HG03571 (cell line): ENCODE measurements at regions not wholly inside any gene's neighbourhood (a gene's known extent, or its start where the extent isn't known, plus 50 kb on each side); places are given as distances from the start of the nearest gene placed in this dataset.

ENCODE experiments used
- ATAC-seq: cut with Tn5 transposase; IDR thresholded peaks from one replicate; pipeline ENCODE4 v1.9.1; 2021; ENCODE audit not compliant: unreplicated experiment

DNA sequence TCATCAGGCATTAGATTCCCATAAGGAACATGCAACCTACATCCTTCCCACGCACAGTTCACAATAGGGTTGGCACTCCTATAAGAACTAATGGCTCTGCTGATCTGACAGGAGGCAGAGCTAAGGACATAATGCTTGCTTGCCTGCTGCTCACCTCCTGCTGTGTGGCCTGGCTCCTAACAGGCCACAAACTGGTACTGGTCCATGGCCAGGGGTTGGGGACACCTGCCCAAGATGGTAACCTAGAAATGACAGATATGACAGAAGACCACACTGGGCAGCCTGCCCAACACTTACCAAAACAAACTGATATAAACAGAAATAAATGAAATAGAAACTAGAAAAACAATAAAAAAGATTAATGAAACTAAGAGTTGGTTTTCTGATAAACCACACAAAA is 325.6 kb downstream of the SEC23A start:
- ATAC-seq = no peak

DNA sequence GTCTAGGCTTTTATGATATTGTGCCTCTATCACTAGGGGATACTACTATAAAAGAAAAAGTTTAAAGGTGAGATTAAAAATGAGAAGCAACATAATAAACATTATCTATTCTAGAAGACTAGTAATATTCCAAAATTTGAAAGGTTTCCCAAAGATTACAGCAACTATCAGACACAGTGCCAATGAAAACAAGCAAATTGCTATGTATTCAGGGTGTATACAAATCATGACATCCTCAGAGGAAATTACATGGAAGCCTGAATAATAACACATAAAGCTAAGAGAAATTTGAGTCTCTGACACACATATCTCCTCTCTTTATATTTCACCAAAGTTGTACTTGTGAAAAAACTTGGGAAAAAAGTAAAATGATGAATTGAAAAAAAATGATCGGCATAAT is 327.0 kb downstream of the SEC23A start:
- no peak for ATAC-seq

DNA sequence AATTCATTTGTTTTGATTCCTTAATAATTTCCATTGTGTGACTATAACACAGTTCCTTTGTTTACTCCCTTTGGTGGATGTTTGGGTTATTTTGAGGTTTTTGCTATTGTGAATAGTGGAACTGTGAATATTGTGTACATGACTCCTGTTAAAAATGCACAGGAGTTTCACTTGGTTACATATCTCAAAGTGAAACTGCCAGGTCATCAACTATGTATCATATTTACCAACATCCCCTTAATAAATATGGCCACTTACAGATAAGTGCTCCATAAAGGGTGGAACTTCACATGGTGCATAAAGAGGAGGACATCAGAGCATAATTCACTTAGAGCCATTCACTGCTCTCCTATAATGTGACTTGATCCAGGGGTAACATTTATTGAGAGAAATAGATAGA is 328.9 kb downstream of the SEC23A start:
- no peak for ATAC-seq

DNA sequence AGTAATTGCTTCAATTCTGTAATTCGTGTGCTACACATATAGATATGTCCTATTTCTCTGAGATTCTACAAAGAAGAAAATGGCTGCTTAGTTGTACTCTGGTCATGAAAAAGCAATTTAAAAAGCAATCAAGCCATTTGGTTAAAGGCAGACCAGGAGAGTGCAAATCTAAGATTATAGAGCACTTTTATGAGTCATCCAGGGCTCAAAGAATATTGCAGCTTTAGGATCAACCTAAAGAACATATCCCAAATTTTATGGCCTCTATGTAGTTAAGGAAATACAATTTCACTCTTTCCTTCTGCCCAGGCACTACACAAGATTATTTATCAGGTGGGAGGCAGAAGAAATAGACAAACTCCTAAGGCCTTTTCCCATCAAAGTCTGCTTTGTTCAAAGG is 332.8 kb downstream of the SEC23A start:
- no peak for ATAC-seq

DNA sequence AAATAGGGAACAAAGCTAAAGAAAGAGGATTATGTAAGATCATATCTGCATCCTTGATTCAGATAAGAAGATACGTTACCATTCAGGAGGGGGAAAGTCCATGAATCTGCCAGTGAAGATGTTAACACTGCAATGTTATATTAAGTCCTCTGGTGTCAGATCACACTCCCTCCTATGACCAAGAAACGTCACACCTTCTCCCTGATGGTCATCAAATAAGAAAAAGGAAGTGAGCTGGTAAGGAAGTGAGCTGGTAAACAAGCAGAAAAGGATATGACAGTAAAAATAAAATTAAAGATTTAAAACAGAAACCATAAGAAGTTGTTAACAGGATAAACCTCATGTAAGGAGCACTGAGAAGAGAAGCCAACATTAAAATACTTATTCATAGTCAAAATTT is 340.2 kb downstream of the SEC23A start:
- no peak for ATAC-seq

DNA sequence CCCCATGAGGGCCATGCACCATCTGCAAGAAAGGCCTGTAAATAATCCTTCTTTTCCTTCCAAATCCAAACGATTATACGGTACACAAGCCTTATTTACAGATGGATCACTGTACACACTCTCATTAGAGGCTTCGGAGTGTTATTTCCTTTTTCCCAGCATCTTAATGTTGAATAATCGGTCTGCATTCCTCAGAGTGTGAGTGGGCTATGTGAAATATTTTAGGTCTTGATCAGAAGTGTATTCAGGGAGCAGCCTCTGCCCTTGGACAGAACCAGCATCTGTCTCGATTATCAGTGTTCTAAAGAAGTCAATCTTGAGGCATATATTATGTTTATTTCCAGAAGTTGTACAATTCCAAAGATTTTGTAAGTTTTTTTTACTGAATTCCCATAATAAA is 340.6 kb downstream of the SEC23A start:
- ATAC-seq = no peak

DNA sequence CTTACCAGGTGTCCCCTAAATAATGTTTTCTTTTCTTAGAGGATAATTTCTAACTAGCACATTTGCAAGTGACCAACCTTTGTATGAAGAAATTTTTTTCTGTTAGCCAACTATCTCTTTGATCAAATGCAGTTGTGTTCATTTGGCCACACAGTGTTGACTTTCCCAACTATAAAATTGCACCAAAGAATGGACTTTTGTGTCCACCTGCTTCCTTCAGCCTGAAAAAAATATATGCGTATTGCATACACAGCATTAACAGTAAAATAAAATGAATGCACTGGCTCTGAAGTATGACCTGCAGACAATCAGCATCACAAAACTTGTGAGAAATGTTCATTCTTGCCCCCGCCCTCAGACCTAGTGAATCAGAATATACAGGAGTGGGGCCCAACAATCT is 342.0 kb downstream of the SEC23A start:
- no peak for ATAC-seq

DNA sequence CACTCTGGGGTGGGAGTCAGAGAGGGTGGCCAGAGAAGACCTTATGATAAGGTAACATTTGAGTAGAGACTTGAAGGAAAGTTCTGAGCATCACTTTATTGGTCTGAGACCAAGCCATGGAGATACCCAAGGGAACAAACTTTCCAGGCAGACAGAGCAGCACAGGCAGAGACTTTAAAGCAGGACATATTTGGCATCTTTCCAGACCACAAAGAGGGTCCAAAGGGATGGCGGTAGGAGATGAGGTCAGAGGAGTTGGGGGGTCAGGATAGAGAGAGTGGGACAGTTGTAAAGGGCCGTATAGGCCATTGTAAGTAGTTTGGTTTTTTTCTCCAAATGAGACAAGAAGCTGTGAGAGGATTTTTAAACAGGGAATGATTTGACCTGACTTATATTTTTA is 344.4 kb downstream of the SEC23A start:
- no peak for ATAC-seq

DNA sequence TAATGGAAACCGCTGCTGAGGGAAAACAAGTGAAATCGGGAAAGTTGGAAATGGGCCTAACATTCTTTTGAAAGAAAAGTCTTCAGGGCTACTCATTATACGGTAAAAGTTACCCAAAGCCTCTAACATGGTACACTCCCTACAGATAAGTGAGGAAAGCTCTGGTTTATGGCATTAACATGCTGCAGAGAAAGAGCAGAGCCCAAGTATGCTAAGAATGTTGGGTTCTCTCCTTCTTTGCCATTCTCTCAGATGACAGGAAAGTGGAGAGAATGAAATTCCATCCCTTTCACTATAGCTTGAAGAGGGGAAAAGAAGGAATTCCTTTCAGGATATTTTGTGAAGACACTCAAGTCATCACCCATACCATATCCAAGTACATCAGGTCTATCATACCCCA is 348.0 kb downstream of the SEC23A start:
- ATAC-seq = no peak

DNA sequence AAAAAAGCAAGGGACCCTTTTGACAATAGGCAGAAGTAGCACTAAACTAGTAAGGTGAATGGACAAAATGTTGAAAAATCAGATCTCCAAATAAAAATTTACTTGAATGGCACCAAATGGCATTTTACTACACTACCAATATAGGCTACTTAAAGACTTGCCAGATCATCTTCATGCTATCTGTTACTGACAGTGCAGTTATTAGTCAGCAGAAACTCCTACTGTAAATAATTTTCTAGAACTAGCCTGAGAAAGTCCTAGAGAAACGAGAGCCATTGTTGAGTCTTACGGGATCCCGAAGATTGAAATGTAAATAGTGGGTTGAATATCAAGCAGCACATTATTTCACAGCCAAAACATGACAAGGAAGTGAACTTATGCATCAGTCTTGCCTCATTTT is 350.3 kb downstream of the SEC23A start:
- no peak for ATAC-seq

DNA sequence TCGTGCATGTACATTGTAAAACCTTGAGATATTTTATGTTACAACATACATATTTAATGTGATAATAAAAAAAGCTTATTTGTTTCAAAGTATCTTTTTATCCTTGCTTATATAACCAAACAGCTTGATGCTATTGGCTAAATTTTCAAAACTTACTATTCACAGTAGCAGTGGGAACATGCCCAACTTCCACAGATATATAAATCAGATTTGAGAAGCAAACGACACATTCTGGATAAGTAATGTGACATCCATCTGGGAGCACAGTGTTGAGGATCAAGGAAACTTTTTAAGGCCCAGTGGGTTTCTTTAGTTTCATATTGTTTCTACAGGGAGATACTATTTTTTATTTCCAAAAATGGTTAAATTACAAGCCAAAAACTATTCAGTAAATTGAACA is 350.7 kb downstream of the SEC23A start:
- no peak for ATAC-seq

DNA sequence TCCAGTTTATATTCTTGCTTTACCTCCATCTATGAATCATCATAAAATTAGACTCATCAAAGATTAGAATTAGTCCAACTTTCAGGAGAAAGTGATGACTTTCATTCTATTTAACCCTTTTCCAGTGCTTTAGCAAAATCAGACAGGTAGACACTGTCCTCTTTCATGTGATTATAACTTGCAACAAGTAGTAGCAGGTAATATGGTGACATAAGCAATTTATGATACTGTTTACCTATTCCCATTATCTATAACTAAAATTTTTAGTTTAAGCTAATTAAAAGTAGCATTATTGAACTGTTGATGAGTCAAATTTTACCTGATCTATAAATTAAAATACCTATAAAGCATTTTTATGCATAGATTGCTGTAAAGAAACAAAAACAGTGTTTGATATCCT is 351.6 kb downstream of the SEC23A start:
- ATAC-seq = no peak

DNA sequence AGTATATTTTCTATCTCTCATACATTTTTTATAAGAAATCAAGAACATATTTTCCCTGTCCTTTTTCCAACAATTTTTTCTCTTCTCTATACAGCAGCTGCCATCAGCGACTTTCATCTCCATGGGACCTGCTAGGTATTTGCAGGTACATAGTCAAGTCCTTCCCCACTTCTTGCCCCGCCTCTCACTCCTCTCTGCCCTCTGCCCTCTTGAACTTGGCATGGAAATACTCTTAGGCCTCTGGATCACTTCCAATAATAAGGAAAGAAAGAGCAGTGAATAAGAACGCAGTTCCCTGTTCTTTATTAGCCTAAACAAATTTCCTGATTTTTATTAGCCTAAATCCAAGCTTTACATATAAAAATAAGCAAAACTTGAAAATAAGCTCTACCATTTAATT is 353.1 kb downstream of the SEC23A start:
- ATAC-seq = no peak

DNA sequence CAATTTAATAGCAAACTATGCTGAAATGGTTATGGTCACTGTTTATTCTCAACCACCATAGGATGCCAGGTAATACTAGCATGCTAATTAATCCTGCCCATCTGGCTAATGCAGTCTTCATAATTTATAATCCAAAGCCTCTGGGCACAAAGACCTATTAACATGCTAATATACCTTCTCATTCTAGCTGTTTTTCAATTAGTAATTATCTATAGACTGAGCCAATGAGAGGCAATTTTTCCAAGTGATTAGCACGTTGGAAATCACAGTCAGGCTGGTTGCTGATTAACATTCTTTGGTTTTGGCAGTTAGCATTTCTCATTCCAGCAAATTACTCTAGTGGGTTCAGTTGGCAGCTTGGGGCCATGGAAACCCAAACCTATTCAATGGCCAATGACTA is 357.2 kb downstream of the SEC23A start:
- ATAC-seq = no peak

DNA sequence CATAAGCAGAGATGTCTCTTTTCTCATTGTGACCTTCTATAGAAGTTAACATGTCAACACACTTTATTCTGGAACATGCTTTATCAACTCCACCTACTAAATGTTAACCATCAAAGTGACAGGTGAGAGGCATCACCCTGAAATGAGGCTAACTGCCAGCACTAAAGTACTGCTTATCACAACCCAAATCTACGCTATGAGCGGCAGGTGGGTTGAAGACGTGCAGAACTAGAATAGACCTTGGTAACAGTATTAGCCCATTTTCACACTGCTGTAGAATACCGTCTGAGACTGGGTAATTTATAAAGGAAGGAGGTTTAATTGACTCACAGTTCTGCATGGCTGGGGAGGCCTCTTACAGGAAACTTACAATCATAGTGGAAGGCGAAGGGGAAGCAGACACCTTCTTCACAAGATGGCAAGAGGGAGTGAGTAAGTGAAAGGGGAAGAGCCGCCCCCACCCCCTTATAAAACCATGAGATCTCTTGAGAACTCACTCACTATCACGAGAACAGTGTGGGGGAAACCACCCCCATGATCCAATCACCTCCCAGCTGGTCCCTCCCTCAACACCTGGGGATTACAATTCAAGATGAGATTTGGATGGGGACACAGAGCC is 359.0 kb downstream of the SEC23A start:
- ATAC-seq = no peak

DNA sequence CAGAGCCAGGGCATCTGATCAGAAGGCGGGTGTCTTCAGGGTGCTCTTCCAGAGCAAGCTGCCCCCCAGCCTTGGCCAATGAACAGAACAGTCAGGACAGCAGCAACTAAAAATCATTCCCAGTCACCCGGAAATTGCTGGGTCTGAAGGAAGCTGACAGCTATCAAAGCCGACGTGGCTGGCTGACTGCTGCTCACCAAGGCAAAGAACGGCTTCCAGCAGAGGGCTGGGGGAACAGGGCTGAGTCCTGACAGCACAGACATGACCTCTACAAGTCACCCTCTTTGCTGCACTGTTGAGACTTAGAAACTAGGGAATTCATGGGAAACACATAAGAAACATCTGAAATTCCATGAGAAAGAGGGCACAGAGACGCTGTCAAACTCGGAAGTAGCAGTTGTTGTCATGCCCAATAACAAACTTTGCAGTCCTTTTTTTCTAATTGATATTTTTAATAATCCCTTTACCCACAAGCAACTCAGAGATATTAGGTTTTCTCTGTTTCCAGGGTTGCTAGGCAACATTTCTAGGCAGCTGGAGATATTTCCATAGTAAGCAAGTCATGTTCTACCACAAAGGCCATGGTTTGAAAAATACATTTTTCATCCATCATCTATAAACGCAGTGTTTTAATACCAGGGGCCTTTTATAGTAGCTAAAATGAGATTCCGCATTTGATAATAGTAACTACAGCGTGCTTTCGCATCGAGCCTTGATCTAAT is 365.2 kb downstream of the SEC23A start:
- ATAC-seq = no peak

DNA sequence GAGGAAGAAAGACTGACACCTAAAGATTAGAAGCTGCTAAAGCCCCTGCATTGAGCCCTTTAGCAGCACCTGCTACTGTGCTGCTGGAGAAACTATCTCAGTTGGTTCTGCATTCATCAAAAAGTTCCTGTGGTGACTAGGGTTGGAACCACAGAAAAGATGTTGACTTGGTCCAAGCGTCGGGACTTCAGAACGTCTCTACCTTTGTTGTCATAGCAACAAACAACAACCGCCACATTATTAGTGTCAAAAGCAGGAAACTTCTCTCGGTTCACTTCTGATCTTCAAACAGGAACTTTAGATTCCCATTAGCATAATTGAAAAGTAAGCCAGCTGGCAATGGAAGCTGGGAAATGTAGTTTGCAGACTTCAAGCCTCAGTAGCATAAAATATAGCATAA is 368.0 kb downstream of the SEC23A start:
- no peak for ATAC-seq

DNA sequence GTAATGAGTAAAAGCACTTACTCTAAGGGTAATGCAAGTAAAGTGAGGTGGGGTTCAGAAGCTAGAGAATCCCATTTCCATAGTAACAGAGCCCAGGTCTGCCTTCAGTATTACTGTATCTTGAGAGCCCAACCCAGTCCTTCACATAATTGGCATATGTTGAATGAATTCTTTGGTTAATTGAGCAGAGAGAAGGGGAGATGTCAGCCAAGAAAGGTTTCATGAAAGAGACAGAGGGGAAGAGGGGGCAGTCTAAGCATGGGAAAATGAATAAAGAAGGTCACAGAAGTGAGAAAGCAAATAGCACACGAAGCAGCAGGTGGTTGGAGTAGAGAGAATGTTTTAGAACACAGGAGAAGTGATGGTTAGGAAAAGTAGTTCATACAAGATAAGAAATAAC is 371.1 kb downstream of the SEC23A start:
- ATAC-seq = no peak

DNA sequence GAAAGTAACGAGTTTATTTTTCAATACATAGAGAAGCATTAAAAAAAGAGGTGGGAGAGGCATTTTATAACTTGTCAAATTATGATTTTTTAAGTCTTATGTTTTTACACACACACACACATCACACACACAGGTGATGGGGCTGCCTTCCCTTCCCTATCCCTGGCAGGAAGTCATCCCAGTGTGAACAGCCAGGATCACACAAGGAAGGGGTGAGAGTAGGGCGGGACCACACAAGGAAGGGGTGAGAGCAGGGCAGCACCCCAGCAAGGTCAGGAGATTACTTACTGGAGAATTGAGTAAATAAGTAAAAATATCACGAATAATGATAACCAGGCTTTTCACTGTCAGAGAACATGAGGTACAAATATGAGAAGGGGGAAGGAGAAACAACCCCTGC is 372.6 kb downstream of the SEC23A start:
- no peak for ATAC-seq

DNA sequence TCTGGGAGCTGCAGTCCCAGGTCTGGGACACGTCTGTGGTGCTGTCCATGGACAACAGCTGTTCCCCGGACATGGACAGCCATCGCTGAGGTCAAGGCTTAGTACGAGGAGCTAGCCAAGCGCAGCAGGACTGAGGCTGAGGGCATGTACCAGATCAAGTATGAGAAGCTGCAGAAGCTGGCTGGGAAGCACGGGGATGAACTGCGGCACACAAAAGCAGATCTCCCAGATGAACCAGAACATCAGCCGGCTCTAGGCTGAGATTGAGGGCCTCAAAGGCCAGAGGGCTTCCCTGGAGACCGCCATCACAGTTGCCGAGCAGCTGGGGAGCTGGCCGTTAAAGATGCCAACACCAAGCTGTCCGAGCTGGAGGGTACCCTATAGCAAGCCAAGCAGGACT is 375.3 kb downstream of the SEC23A start:
- no peak for ATAC-seq

DNA sequence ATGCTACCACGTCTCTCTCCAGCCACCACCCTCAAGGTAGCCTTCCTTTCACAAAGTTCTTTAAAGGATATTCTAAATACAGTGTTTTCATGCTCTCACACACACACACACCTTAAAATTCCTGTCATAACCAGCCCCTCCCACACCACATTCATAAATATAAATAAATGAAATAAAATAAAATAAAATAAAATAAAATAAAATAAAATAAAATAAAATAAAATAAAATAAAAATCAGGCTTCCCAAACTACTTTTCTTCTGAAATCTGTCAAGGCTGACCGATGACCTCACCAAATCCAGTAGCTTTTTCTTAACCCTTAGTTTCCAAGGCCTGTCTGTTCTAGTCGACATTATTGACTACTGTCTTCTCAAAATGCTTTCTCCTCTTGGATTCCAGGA is 378.4 kb downstream of the SEC23A start:
- no peak for ATAC-seq

DNA sequence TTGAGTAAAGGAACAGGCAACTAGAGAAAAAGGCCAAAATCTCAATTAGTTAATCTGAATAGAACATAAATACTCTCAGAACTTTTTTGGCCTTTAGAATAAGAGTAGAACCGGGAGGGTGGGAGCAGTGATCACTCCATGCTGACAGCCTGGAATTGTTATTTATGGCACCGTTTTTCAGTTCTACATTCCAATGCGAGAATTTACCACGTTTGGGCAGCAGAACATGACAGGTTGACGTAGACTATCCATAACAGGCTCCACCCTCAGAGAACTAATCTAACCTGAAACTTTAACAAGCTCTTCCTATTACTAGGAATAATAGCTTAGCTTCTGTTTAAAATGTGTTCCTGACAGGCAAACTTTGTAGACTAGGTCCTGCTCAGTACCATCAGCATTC is 379.1 kb downstream of the SEC23A start:
- ATAC-seq = no peak

DNA sequence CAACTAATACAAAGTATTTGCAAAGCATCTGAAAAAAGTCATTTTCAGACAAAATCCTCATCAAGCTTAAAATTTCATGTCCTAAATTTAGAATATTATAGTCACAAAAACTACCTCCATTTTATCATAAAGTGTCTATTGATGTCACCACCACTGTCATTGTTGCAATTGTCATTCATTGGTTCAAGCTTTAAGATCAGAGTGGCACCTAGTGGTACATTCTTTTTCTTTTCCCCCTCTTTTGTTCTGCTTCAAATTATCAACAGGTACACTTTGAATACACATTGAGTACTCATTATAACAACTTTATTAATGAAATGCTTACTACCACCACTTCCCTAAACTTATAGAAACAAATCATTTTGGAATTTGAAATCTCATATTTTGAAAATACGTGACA is 379.8 kb downstream of the SEC23A start:
- no peak for ATAC-seq
